Muscle of back (tissue), 3 donors: ENCODE measurements at regions not wholly inside any gene's neighbourhood (a gene's known extent, or its start where the extent isn't known, plus 50 kb on each side); places are given as distances from the start of the nearest gene placed in this dataset.

ENCODE experiments used
- DNase-seq, 3 donors: peaks; one replicate each; pipeline versions ENCODE4 v3.0.0 to v3.0.0-alpha.2; 2013

DNA sequence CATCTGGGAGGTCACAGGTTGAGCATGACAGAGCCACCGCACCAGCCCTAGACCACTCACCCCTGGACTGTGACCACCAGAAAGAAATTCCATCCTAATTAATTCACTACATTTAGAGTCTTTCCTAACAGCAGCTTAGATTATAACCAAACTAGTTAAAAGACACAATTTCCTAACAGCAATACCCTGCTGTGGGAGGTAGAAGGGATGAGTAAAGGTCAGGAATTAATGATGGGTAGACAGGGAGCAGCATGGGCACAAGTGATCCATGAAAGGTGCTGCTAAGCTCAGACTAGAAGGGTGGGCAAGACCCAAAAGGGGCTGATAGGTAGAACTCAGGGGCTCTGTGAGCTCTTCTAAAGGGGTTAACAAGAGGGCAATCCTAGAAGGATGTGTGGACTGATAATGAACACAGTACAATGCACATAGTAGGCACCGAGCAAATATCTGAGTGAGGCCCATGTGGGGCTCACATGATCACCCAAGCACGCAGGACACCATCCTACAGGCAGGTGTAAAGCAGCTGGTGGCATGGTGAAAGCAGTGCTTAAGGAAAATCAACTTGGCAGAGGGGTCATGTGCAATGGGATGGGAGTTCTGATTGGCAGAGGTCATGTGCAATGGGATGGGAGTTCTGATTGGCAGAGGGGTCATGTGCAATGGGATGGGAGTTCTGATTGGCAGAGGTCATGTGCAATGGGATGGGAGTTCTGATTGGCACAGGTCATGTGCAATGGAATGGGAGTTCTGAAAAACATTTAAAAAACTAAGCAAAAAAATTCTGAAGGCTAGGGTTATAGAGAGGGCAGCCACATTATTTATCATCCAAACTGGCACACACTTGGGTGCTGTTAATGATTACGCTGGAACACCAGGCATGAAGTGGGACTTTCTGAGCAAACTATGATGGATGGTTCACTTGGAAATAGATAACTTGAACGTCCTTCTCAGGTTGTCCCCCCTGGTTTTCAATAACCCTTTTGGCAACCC lies 188.2 kb upstream of the FOXQ1 start:
- DNase-seq: no peak

DNA sequence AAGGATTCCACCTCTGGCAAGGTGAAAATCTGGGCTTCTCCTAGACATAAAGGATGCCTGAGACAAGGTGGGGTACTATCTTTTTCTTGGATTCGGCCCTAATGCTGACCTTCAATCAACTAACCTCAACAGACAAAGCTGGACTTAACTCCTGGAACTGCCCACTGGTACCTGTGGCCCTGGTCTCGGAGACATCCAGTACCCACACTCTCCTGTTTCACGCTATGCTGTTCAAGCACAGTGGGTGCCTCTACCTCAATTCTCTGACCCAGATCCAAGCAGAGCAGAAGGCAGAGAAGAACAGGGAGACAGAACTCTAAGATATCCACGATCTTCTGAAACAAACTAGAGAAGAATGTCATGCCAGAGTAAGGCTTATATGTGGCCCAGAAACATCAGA lies 189.8 kb upstream of the FOXQ1 start:
- DNase-seq: no peak

- no peak for DNase-seq
Measured at GRCh38 chr6:1118287-1118647, 193.6 kb upstream of the FOXQ1 start.

DNA sequence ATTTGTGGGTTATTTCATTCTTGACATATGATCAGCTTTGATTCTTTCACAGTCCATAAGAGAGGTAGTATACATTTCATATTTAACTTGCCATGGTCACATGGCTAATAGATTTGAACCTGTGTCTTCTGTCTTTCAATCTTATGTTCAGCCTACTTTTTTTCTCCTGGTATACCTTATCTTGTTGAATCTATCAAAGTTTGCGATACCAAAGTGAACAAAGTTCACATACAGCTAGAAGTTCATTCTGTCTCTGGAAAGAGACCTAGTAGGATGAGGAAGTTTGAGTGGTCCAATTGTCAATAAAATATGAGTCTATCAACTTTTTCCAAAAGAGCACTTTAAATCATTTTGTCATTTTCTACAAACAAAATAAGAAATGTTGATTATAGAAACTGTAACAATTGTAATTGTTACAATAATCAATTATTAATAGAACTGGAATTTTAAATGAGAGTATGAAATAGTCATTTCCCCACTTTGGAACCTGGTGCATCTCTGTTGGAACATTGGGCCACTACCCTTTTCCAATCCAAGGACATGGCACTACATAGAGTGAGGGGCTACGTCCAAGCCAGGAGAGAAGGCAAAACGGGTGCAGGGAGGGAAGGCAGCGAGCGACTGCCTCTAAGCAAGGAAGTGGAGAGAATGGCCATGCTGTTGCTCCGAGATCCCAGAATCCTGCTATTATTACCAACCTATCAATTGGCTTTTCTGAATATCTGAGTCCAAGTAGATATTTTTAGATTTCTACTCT lies 194.2 kb upstream of the FOXQ1 start:
- DNase-seq: no peak

DNA sequence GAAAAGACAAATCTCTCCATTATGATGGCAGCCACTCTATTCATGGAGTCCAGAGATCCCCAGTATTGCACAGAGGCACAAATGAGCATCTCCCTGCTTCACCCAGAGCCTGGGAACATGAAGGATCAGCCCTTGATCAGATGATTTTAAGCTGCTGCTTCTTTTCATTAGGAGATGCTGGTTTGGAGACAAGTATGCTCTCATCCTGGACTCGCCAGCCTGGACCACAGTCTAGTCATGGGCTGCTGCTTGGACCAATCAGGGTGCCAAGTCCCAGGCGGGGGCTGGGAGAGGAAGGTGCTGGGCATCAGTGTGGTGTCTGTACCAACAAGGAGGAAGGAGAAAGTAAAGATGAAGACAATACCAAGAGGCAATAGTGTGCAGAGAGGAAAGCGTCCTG lies 195.7 kb upstream of the FOXQ1 start:
- no peak for DNase-seq

GRCh38 chr6:1113916-1114540 lies 197.9 kb upstream of the FOXQ1 start:
- DNase-seq: no peak

DNA sequence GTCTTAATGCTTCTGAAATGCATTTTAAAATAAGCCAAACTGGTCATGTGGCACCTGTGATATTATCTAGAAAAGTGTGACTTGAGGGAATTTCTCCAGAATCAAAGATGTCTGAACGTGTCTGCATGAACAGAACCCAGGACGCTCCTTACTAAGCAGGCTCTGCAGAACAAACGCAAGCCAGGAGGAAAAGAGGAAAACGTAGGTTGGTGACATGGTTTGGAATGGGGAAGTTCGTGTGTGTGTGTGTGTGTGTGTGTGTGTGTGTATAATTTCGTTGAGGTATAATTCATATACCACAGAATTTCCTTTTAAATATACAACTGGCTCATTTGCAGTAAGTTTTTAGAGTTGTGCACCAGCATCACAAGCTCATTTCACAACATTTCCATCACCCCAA lies 200.5 kb upstream of the FOXQ1 start:
- no peak for DNase-seq

- no peak for DNase-seq
Measured at GRCh38 chr6:1110941-1111349, 201.0 kb upstream of the FOXQ1 start.

DNA sequence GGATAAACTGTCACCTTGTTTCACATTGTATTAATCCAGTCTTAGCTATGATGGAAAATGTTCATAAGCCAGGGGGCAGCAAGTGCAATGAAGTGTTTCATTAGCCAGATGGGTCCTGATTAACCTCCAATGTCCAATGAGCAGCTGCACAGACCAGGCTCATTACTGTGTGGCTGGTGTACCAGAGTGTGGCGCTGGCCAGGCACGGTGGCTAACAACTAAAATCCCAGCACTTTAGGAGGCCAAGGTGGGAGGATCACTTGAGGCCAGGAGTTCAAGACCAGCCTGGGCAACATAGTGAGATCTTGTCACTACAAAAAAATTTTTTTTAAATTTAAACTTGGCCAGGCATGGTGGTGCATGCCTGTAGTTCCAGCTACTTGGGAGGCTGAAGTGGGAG lies 201.7 kb upstream of the FOXQ1 start:
- DNase-seq: peak in 2 of 3 donors; percentile 21 to 43

- DNase-seq: no peak
Measured at GRCh38 chr6:1109134-1109533, 202.8 kb upstream of the FOXQ1 start.

DNA sequence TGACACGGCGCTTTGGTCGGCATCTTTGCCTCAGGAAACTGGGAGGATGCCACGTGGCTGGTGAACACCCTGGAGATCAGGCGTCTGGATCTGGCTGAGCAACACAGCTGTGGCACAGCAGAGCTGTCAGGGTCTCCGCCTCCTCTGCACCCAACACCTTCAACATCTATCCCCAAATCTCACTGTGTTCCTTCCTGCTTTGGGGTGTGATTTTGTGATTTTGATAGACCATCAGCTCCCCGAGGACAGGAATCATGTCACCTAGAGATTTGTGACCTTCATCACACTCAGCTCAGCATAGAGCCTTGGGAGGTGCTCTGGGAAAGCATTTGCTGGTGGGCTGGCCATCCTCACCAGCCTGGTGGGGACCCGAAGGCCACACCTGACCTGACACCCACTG lies 203.7 kb upstream of the FOXQ1 start:
- no peak for DNase-seq

DNA sequence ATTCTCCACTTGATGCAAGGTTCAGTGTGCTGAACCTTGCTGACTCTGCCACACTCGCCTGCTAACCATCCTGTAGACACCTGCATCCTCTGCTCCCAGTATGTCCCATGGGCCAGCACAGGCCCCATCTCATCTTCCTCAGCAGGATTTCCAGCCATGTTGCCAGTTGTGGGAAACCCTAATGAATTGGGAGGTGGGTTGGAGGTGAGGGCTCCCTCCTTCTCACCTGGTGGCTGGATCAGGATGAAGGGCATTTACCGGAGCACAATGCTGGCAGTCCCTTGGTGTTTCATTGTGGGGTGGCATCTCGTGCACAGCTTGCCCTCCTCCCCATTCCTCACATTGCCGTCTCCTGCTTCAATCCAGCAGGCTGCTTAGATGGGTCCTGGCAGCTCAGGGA lies 204.3 kb upstream of the FOXQ1 start:
- DNase-seq: no peak

DNA sequence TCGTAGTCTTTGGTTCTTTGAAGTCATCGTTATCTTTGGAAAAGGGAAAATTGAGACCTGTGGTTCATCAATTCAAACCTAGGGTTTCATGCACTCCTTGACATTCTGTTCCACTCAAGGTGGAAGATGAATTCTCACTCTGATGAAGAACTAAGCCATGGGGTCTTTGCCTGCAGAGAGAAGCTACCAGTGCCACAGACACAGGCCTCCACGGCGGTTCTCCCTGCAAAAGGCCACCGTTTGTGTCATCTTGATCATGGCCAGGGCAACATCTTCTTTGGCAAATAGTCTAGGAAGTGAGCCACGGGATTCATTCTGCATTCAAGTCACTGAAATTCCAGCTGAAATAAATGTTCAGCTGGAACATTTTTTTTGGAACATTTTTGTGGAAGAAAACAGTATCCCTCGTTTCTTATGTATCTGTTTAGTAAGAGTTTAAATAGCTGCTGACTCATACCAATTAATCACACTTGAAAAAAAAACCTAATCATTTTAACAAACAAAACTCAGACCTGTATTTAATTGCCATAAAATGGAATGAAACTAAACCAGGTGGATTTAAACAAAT lies 206.0 kb upstream of the FOXQ1 start:
- no peak for DNase-seq

DNA sequence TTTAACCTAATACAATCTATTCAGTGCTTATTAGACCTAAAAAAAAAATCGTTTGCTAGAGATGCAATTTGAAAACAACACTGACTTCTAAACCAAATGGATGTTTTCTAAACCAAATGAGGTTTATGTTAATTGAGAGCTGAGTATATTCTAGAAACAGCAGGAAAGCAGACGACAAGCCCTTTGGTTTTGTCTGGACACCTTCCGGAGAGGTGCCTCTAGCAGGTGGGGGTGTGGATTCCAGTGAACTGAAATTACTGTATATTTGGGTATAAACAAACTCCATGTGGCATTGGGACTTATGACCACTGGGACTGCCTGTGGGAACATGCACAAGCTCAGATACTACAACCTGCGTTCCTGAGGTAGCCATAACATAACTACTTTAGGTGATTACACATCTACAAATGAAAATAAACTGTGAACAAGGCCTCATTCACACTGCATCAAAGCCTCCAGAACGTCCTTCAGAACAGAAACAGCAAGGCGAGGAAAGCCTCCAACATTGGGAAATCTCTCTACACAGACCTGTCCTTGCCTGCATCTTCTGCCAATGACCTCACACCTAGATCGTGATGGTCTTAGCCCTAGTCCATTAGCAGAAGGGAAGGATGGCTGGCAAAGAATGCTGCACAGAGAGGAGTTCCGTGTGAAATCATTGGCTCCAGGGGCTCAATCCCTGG lies 206.8 kb upstream of the FOXQ1 start:
- no peak for DNase-seq

DNA sequence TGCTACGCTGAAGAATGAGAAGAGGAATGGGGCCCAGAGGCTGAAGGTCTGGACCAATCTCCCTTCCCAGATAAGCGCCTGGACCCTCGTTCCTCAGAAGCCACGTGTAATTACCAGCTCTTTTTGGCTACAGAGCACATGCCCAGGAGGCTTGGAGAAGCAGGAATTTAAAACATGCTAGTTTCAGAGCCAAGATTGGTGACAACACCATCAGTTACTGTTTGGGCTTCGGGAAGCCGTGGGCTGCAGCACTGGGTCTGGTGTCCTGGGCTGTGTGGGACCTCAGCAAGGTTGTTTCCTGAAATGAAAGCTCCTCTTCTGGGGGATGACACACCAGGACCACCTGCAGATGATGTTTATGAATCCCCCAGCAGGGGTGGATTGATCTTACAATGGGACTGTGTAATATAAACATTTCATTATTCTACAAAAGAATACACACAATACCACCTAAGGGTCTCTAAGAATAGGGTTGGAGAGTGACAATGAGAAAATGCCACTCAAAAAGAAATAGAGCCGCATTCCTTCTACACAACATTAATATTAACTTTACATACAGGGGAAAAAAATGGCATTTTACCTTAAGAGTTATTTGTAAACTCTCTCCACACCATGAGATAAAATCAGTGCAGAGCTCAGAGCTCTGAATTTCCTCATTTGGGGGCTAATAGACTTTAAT lies 207.8 kb upstream of the FOXQ1 start:
- DNase-seq: no peak

DNA sequence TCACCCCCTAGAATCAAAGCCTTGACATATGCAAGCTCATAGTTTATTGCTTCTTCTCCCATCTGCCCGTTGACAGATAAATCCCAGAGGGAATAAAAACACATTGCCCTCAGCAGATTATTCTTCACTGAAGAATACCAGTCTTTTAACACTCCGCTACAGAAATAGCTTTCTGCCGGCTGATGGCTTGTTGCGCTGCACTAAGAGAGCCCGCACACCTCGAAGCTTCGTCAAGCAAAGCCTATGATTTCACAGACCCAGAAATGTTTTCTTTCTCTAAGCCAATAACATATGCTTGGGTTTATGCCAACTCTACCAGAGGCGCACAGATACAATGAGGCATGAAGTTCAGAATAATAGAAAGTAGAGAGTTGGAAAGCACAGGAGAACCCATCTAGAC lies 208.9 kb upstream of the FOXQ1 start:
- DNase-seq: peak in 1 of 3 donors; percentile 11

DNA sequence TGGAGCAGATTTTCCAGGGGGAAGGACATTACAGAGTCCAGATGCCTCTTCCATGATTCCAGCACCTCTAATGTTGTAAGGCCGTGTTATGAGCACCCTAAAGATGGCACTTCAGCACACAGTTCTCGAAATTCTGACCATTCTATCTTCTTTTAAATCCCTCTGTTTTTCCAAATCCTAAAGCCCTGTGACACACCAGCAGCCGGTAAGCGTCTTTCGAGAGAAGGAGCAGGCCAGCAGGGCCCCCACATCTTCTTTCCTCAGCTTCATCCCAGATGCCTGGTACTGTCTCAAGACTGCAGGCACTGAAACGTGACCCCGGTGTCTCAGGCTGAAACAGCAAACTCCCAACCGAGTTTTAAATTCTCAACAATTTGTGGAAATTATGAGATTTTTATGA lies 211.6 kb upstream of the FOXQ1 start:
- no peak for DNase-seq

DNA sequence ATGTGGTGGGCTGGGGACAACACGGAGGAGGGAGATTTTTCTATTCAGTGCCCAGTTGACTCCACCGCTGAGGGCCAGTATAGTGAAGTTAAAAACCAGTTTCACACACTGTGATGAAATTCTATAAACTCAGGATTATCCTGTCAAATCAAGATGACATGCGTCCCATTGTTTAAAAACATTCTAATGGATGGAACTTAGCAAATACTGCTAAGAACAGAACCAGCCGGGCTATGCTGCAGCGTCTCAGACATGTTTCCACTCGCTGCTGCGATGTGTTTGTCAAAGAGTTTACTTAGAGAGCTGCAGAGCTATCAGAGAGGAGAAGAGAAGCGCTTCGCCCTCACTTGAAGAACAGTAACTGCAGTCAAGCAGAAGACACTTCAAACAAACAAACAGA lies 212.6 kb upstream of the FOXQ1 start:
- DNase-seq: no peak

GRCh38 chr6:1096967-1097765 lies 214.7 kb upstream of the FOXQ1 start:
- no peak for DNase-seq

GRCh38 chr6:1094306-1094705 lies 217.6 kb upstream of the FOXQ1 start:
- peak; percentile 21 to 45 (median 34) for DNase-seq
